ENCODE measurements at regions not wholly inside any gene's neighbourhood (a gene's known extent, or its start where the extent isn't known, plus 50 kb on each side); places are given as distances from the start of the nearest gene placed in this dataset.

DNA sequence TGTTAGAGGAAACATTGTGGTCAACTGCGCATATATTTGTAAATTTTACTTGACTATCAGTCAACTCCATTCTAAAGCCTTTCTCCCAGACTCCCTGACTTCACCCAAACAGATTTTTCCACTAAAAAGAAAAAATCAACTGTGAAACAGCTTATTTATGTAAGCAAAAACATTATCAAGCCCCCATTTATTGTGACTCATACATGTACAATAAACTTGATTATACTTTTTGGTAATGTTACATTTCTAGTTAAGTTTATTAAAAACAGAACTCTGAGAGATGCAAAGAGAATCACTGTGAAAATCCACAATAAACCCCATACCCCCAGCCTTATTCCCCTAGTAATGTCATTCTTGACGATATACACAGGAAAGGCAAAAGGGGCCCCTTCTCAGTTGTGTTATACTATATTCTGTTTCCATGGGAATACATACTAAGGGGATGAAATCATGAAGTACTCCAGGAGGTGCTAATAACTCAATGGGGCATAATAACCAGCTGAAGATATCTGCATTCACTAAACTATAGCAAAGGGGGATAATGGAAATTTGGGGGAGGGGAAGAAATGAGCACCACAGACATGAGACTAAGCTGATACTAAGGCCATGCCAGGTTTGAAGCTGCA is 616.0 kb downstream of the ACTL7B start:
- TF ChIP-seq EP300 (IDR thresholded peaks at IDR 0.05) (no peak), POLR2A (IDR thresholded peaks at IDR 0.05; ENCODE audit: low read depth) (no peak), POLR2AphosphoS5 (IDR thresholded peaks at IDR 0.05) (no peak)
- TF ChIP-seq, protein P1, sequence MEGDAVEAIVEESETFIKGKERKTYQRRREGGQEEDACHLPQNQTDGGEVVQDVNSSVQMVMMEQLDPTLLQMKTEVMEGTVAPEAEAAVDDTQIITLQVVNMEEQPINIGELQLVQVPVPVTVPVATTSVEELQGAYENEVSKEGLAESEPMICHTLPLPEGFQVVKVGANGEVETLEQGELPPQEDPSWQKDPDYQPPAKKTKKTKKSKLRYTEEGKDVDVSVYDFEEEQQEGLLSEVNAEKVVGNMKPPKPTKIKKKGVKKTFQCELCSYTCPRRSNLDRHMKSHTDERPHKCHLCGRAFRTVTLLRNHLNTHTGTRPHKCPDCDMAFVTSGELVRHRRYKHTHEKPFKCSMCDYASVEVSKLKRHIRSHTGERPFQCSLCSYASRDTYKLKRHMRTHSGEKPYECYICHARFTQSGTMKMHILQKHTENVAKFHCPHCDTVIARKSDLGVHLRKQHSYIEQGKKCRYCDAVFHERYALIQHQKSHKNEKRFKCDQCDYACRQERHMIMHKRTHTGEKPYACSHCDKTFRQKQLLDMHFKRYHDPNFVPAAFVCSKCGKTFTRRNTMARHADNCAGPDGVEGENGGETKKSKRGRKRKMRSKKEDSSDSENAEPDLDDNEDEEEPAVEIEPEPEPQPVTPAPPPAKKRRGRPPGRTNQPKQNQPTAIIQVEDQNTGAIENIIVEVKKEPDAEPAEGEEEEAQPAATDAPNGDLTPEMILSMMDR (IDR thresholded peaks at IDR 0.05): no peak
- WGBS: 80% methylated on average over 2 of the region's 2 CpGs
- Histone ChIP-seq H3K9me3 (peaks cover 0 to 5% (median 2%) of the 10 kb centered on the region in 4 donors), H3K27me3 (no peaks in the 10 kb centered on the region), H3K27ac (replicated peaks in 1 of 4) (no peak overlapping the region), H3K4me3 (no peak overlapping the region), H3K4me1 (no peaks in the 10 kb centered on the region), H3K36me3 (no peaks in the 10 kb centered on the region)
- intact Hi-C loops (cut with DNase I): no loop called here
- no peak for DNase-seq (ENCODE audit: extremely low spot score)

- peaks cover 0 to 5% (median 2%) of the 10 kb centered on the region in 4 donors for H3K9me3 ChIP-seq
- no peaks in the 10 kb centered on the region for H3K36me3 ChIP-seq
- 86% methylated on average over 3 of the region's 3 CpGs for WGBS
- H3K4me1 ChIP-seq: no peaks in the 10 kb centered on the region
- no peaks in the 10 kb centered on the region for H3K27me3 ChIP-seq
- TF ChIP-seq, protein P1 (IDR thresholded peaks at IDR 0.05): no peak
- TF ChIP-seq POLR2AphosphoS5 (IDR thresholded peaks at IDR 0.05) (no peak), POLR2A (IDR thresholded peaks at IDR 0.05; ENCODE audit: low read depth) (no peak), EP300 (IDR thresholded peaks at IDR 0.05) (no peak)
- no peak overlapping the region for H3K4me3 ChIP-seq
- H3K27ac ChIP-seq (replicated peaks in 1 of 4): no peak overlapping the region
- DNase-seq (ENCODE audit: extremely low spot score): no peak
- intact Hi-C loops (cut with DNase I): no loop called here
These were observed 620.2 kb downstream of the ACTL7B start for GRCh38 chr9:108235609-108236008.

GRCh38 chr9:108234811-108235210 is 621.0 kb downstream of the ACTL7B start:
- 44% methylated on average over 5 of the region's 5 CpGs for WGBS
- intact Hi-C loops (cut with DNase I): no loop called here

GRCh38 chr9:108225149-108225800 is 630.5 kb downstream of the ACTL7B start:
- Histone ChIP-seq H3K36me3 (no peaks in the 10 kb centered on the region), H3K4me3 (no peak overlapping the region), H3K27ac (replicated peaks in 1 of 4) (no peak overlapping the region), H3K4me1 (no peaks in the 10 kb centered on the region), H3K27me3 (no peaks in the 10 kb centered on the region), H3K9me3 (peaks cover 0 to 13% (median 0%) of the 10 kb centered on the region in 4 donors)
- DNase-seq (ENCODE audit: extremely low spot score): no peak
- intact Hi-C loops (cut with DNase I): no loop called here
- WGBS: 52% methylated on average over 5 of the region's 5 CpGs
- TF ChIP-seq, protein P1 (IDR thresholded peaks at IDR 0.05): no peak
- TF ChIP-seq EP300 (IDR thresholded peaks at IDR 0.05) (no peak), POLR2A (IDR thresholded peaks at IDR 0.05; ENCODE audit: low read depth) (no peak), POLR2AphosphoS5 (IDR thresholded peaks at IDR 0.05) (no peak)

More at GRCh38 chr9:108234811-108235210, 621.0 kb downstream of the ACTL7B start:
- H3K27me3 ChIP-seq: no peaks in the 10 kb centered on the region
- TF ChIP-seq EP300 (IDR thresholded peaks at IDR 0.05) (no peak), POLR2A (IDR thresholded peaks at IDR 0.05; ENCODE audit: low read depth) (no peak), POLR2AphosphoS5 (IDR thresholded peaks at IDR 0.05) (no peak)
- TF ChIP-seq, protein P1 (IDR thresholded peaks at IDR 0.05): no peak
- H3K9me3 ChIP-seq: peaks cover 0 to 5% (median 2%) of the 10 kb centered on the region in 4 donors
- H3K27ac ChIP-seq (replicated peaks in 1 of 4): no peak overlapping the region
- H3K4me1 ChIP-seq: no peaks in the 10 kb centered on the region
- no peak for DNase-seq (ENCODE audit: extremely low spot score)
- no peaks in the 10 kb centered on the region for H3K36me3 ChIP-seq
- no peak overlapping the region for H3K4me3 ChIP-seq
